B cell (primary cell): ENCODE measurements at regions not wholly inside any gene's neighbourhood (a gene's known extent, or its start where the extent isn't known, plus 50 kb on each side); places are given as distances from the start of the nearest gene placed in this dataset.

ENCODE experiments used
- ATAC-seq: fragments of 200-7000 bp; cut with Tn5 transposase; one replicate; pipeline ENCODE4 v1.10.0; 2021; ENCODE audit warnings: low read depth, mild to moderate bottlenecking, moderate number of reproducible peaks, moderate library complexity
- CTCF ChIA-PET: fragments of 350-600 bp; sonication (Branson Sonifier 250); formaldehyde crosslinking; loops from one replicate; lab custom pipeline; 2021; ENCODE audit warnings: antibody characterized with exemption, inconsistent platforms; lab: Charles Lee
- POLR2A ChIA-PET: fragments of 350-600 bp; sonication (Branson Sonifier 250); formaldehyde crosslinking; loops from one replicate; lab custom pipeline; 2021; ENCODE audit warnings: antibody characterized with exemption; lab: Charles Lee
- DNase-seq: peaks from one replicate; pipeline ENCODE4 v3.0.0; 2013
- H2AFZ ChIP-seq: 2 replicates; pipeline ENCODE4 v1.6.1; 2012; ENCODE audit warnings: mild to moderate bottlenecking, low read depth, low read length; ENCODE audit not compliant: insufficient read depth, poor library complexity, severe bottlenecking
- H3K27ac ChIP-seq, 2 donors: 1 replicate in 1 of 2; 2 replicates in 1 of 2; pipeline ENCODE4 v1.5.1; 2012 to 2013; ENCODE audit warnings: low read length in 2 of 2, mild to moderate bottlenecking in 2 of 2, moderate library complexity in 1 of 2
- H3K27me3 ChIP-seq, 4 experiments: fragments of 200-600 bp in 1 of 4; sonication (generic) in 1 of 4; replicated peaks in 1 of 4; 1 replicate in 2 of 4; 2 replicates in 2 of 4; pipeline versions ENCODE4 v1.6.1 to v1.7.0; 2013 to 2016; ENCODE audit warnings: low read length in 3 of 4, mild to moderate bottlenecking in 2 of 4, mixed read lengths in 1 of 4, moderate library complexity in 1 of 4; ENCODE audit not compliant: insufficient read depth in 4 of 4, control insufficient read depth in 3 of 4; ENCODE audit errors: control extremely low read depth in 1 of 4
- H3K36me3 ChIP-seq, 2 experiments: replicated peaks in 1 of 2; 1 replicate in 1 of 2; 2 replicates in 1 of 2; pipeline versions ENCODE4 v1.6.1 to v1.7.1; 2013; ENCODE audit warnings: low read length in 1 of 2; ENCODE audit not compliant: insufficient read depth in 2 of 2, control insufficient read depth in 1 of 2; ENCODE audit errors: control extremely low read depth in 1 of 2, extremely low read depth in 1 of 2
- H3K4me1 ChIP-seq, 2 donors: fragments of 200-600 bp in 1 of 2; sonication (generic) in 1 of 2; 1 replicate in 1 of 2; 2 replicates in 1 of 2; pipeline versions ENCODE4 v1.5.1 to v1.6.1; 2013 to 2017; ENCODE audit warnings: low read length in 2 of 2; ENCODE audit not compliant: control insufficient read depth in 2 of 2, insufficient read depth in 2 of 2
- H3K4me2 ChIP-seq: replicated peaks from 2 replicates; pipeline ENCODE3; 2012; ENCODE audit warnings: mild to moderate bottlenecking, low read depth, low read length; ENCODE audit not compliant: poor library complexity, severe bottlenecking
- H3K4me3 ChIP-seq, 5 experiments: fragments of 200-600 bp in 1 of 5; sonication (generic) in 1 of 5; 1 replicate in 3 of 5; 2 replicates in 2 of 5; pipeline versions ENCODE4 v1.5.1 to v1.7.0; 2011 to 2016; ENCODE audit warnings: low read length in 4 of 5, mild to moderate bottlenecking in 4 of 5, low read depth in 2 of 5, control low read depth in 1 of 5, moderate library complexity in 1 of 5; ENCODE audit not compliant: insufficient read depth in 1 of 5; ENCODE audit errors: control extremely low read depth in 1 of 5, extremely low read depth in 1 of 5
- H3K79me2 ChIP-seq: fragments of 200-600 bp; sonication (generic); one replicate; pipeline ENCODE4 v1.6.0; 2016; ENCODE audit warnings: low read length; ENCODE audit not compliant: control insufficient read depth, insufficient read depth
- H3K9ac ChIP-seq: fragments of 200-600 bp; sonication (generic); 2 replicates; pipeline ENCODE4 v1.6.1; 2017; ENCODE audit warnings: mild to moderate bottlenecking, low read length, moderate library complexity
- H3K9me3 ChIP-seq, 3 donors: one replicate each; pipeline versions ENCODE4 v1.6.1 to v1.7.1; 2013; ENCODE audit warnings: low read length in 2 of 3; ENCODE audit not compliant: control insufficient read depth in 2 of 3, insufficient read depth in 1 of 3; ENCODE audit errors: control extremely low read depth in 1 of 3
- H4K20me1 ChIP-seq: 2 replicates; pipeline ENCODE4 v1.6.0; 2012; ENCODE audit warnings: mild to moderate bottlenecking, low read length; ENCODE audit not compliant: insufficient read depth, control insufficient read depth, poor library complexity, severe bottlenecking
- H3K27ac Mint-ChIP-seq: one replicate; pipeline ENCODE4 v1.8.0; 2021; ENCODE audit warnings: mixed read lengths
- H3K27me3 Mint-ChIP-seq: one replicate; pipeline ENCODE4 v1.8.0; 2021; ENCODE audit warnings: mixed read lengths
- H3K4me1 Mint-ChIP-seq: one replicate; pipeline ENCODE4 v1.8.0; 2021; ENCODE audit warnings: mixed read lengths
- H3K4me3 Mint-ChIP-seq: one replicate; pipeline ENCODE4 v1.8.0; 2021; ENCODE audit warnings: mixed read lengths
- H3K9me3 Mint-ChIP-seq: one replicate; pipeline ENCODE4 v1.8.0; 2022; ENCODE audit warnings: mixed read lengths; ENCODE audit not compliant: insufficient read depth
- CTCF ChIP-seq: fragments of 200-600 bp; IDR thresholded peaks from one replicate; pipeline ENCODE4 v1.8.0; 2022; ENCODE audit warnings: antibody characterized with exemption, mild to moderate bottlenecking
- EZH2 ChIP-seq: IDR thresholded peaks from 2 replicates; pipeline ENCODE4 v1.6.1; 2012; ENCODE audit warnings: borderline replicate concordance, low read depth, mild to moderate bottlenecking, moderate library complexity, low read length; ENCODE audit not compliant: insufficient read depth, poor library complexity, severe bottlenecking
- WGBS: methylation state at CpG from one replicate; pipeline ENCODE4 v1.1.5; 2013; ENCODE audit warnings: missing lambda C conversion rate; ENCODE audit not compliant: insufficient coverage; 5-methylcytosine and 5-hydroxymethylcytosine counted together
- intact Hi-C: fragments of 100-400 bp; cut with micrococcal nuclease; formaldehyde crosslinking; loops from one replicate; pipeline ENCODE4 v1.10.0; 2022

GRCh38 chr12:42030588-42030987, 114.1 kb downstream of the GXYLT1 start:
- CTCF ChIA-PET: interaction anchor here (1.4 kb wide), 1 partner anchor 12 kb away, joined by 3 read pairs; no protein-coding TSS in a partner anchor

GRCh38 chr12:42027546-42027945, 117.1 kb downstream of the GXYLT1 start:
- TF ChIP-seq EZH2: no peak
- TF ChIP-seq CTCF: no peak
- H3K4me3 Mint-ChIP-seq: no peak overlapping the region
- Histone ChIP-seq H3K4me2 (no peak overlapping the region), H3K9ac (no peak overlapping the region), H3K9me3 (no peaks in the 10 kb centered on the region), H3K36me3 (no peaks in the 10 kb centered on the region), H3K27me3 (peaks cover 0 to 5% (median 0%) of the 10 kb centered on the region in 4 experiments), H3K27ac (no peak overlapping the region), H3K4me3 (no peak overlapping the region), H2AFZ (no peak overlapping the region), H4K20me1 (no peaks in the 10 kb centered on the region), H3K79me2 (no peaks in the 10 kb centered on the region), H3K4me1 (peaks cover 7 to 8% of the 10 kb centered on the region in 2 donors)
- ChIA-PET CTCF (no interaction called here), POLR2A (no interaction called here)
- peaks cover 9% of the 10 kb centered on the region for H3K4me1 Mint-ChIP-seq
- DNase-seq (no peak), ATAC-seq (no peak)
- 78% methylated on average over 1 of the region's 5 CpGs for WGBS
- no peak overlapping the region for H3K27ac Mint-ChIP-seq
- H3K9me3 Mint-ChIP-seq: no peaks in the 10 kb centered on the region
- H3K27me3 Mint-ChIP-seq: peaks cover 8% of the 10 kb centered on the region
- intact Hi-C loops: no loop called here

More at GRCh38 chr12:42030588-42030987, 114.1 kb downstream of the GXYLT1 start:
- DNase-seq: no peak
- no peak for ATAC-seq
- H3K27ac Mint-ChIP-seq: no peak overlapping the region
- intact Hi-C loops: no loop called here
- POLR2A ChIA-PET: no interaction called here
- Histone ChIP-seq H3K4me3 (no peak overlapping the region), H3K9me3 (no peaks in the 10 kb centered on the region), H3K36me3 (no peaks in the 10 kb centered on the region), H3K4me1 (no peaks in the 10 kb centered on the region), H3K27ac (no peak overlapping the region), H3K9ac (no peak overlapping the region), H3K79me2 (no peaks in the 10 kb centered on the region), H3K27me3 (peaks cover 0 to under 1% (median 0%) of the 10 kb centered on the region in 4 experiments), H2AFZ (no peak overlapping the region), H3K4me2 (no peak overlapping the region), H4K20me1 (no peaks in the 10 kb centered on the region)
- no peaks in the 10 kb centered on the region for H3K4me1 Mint-ChIP-seq
- H3K27me3 Mint-ChIP-seq: peaks cover 15% of the 10 kb centered on the region
- WGBS: 94% methylated on average over 6 of the region's 6 CpGs
- TF ChIP-seq EZH2 (no peak), CTCF (no peak)
- no peak overlapping the region for H3K4me3 Mint-ChIP-seq
- H3K9me3 Mint-ChIP-seq: no peaks in the 10 kb centered on the region
